ENCODE measurements at regions not wholly inside any gene's neighbourhood (a gene's known extent, or its start where the extent isn't known, plus 50 kb on each side); places are given as distances from the start of the nearest gene placed in this dataset.
"Not testable (repeated sequence)": the region's sequence is repeated elsewhere in the genome, so short reads cannot be mapped to it uniquely, and the experiment has no call there.

DNA sequence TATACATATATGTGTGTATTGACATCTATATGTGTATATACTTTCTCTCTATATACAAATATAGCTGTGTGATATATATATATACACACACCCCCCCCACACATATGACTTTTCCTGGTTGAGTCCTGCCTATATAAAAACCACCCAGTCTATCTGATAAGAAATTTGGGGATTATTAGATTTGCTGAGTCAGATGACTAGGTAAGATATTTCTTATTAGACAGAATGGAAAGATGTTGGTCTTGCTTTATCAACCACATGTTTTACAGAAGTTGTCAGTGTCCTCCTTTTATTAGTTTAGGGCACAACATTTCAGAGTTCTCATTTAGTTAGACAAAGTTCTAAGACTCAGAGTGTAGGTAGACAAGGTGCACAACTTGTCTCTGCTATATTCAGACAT, 953.3 kb downstream of the METTL15 start:
- no peak overlapping the region for H3K14ac ChIP-seq (ENCODE audit: low read length)
- H2BK5ac ChIP-seq (ENCODE audit: low read depth, low read length, poor library complexity) = no peak overlapping the region
- H3K27me3 ChIP-seq (ENCODE audit: insufficient read depth, low read length) = no peaks in the 10 kb centered on the region
- no peak overlapping the region for H3K4me2 ChIP-seq (ENCODE audit: low read length)
- H4K12ac ChIP-seq (ENCODE audit: low read depth, low read length) = no peak overlapping the region
- H3K23ac ChIP-seq (ENCODE audit: low read length) = no peak overlapping the region
- H3K27ac ChIP-seq (ENCODE audit: low read depth, low read length) = no peak overlapping the region
- H3K79me2 ChIP-seq (ENCODE audit: control insufficient read depth, insufficient read depth, low read length, poor library complexity) = no peaks in the 10 kb centered on the region
- no peak overlapping the region for H4K8ac ChIP-seq (ENCODE audit: low read depth, low read length)
- H3K4me1 ChIP-seq (ENCODE audit: control insufficient read depth in 1 of 2, insufficient read depth in 2 of 2, low read length in 2 of 2) = no peaks in the 10 kb centered on the region
- no peak overlapping the region for H3K4ac ChIP-seq (ENCODE audit: low read depth, low read length)
- H3K36me3 ChIP-seq (ENCODE audit: control insufficient read depth in 1 of 2, insufficient read depth in 2 of 2, low read length in 2 of 2) = no peaks in the 10 kb centered on the region
- peaks cover 2% of the 10 kb centered on the region for H3K9me3 ChIP-seq (ENCODE audit: insufficient read depth, low read depth, low read length)
- H4K91ac ChIP-seq (ENCODE audit: low read depth, low read length) = no peak overlapping the region
- H2BK12ac ChIP-seq (ENCODE audit: low read length) = no peak overlapping the region
- no peak overlapping the region for H3K18ac ChIP-seq (ENCODE audit: low read length)
- no peaks in the 10 kb centered on the region for H3K79me1 ChIP-seq (ENCODE audit: low read length)
- H3K9ac ChIP-seq (ENCODE audit: low read length) = no peak overlapping the region
- no peak for DNase-seq
- no peak overlapping the region for H2AK5ac ChIP-seq (ENCODE audit: low read length)
- no peak overlapping the region for H2BK120ac ChIP-seq (ENCODE audit: insufficient read depth, low read length, poor library complexity)
- H3K4me3 ChIP-seq (ENCODE audit: low read depth, low read length) = no peak overlapping the region
- H2AFZ ChIP-seq (ENCODE audit: insufficient read depth, low read length, poor library complexity) = no peak overlapping the region

- H3K23ac ChIP-seq (ENCODE audit: low read length); H3K18ac ChIP-seq (ENCODE audit: low read length); H4K12ac ChIP-seq (ENCODE audit: low read depth, low read length); H3K4ac ChIP-seq (ENCODE audit: low read depth, low read length); H2AK5ac ChIP-seq (ENCODE audit: low read length); H2BK120ac ChIP-seq (ENCODE audit: insufficient read depth, low read length, poor library complexity); H4K91ac ChIP-seq (ENCODE audit: low read depth, low read length); H2BK5ac ChIP-seq (ENCODE audit: low read depth, low read length, poor library complexity); H3K79me1 ChIP-seq (ENCODE audit: low read length); H2AFZ ChIP-seq (ENCODE audit: insufficient read depth, low read length, poor library complexity); H2BK12ac ChIP-seq (ENCODE audit: low read length); H3K9ac ChIP-seq (ENCODE audit: low read length); H3K36me3 ChIP-seq (ENCODE audit: control insufficient read depth in 1 of 2, insufficient read depth in 2 of 2, low read length in 2 of 2); DNase-seq; H3K27me3 ChIP-seq (ENCODE audit: insufficient read depth, low read length); H3K79me2 ChIP-seq (ENCODE audit: control insufficient read depth, insufficient read depth, low read length, poor library complexity); H3K9me3 ChIP-seq (ENCODE audit: insufficient read depth, low read depth, low read length); H3K4me2 ChIP-seq (ENCODE audit: low read length); H3K4me1 ChIP-seq (ENCODE audit: control insufficient read depth in 1 of 2, insufficient read depth in 2 of 2, low read length in 2 of 2); H4K8ac ChIP-seq (ENCODE audit: low read depth, low read length); H3K14ac ChIP-seq (ENCODE audit: low read length); H3K4me3 ChIP-seq (ENCODE audit: low read depth, low read length); H3K27ac ChIP-seq (ENCODE audit: low read depth, low read length): not testable (repeated sequence)
- WGBS (ENCODE audit: extremely low coverage, insufficient coverage, insufficient read length) = no CpG with 5 or more reads among the region's 2 CpGs
Observed at GRCh38 chr11:29056487-29056886, 948.3 kb downstream of the METTL15 start.

DNA sequence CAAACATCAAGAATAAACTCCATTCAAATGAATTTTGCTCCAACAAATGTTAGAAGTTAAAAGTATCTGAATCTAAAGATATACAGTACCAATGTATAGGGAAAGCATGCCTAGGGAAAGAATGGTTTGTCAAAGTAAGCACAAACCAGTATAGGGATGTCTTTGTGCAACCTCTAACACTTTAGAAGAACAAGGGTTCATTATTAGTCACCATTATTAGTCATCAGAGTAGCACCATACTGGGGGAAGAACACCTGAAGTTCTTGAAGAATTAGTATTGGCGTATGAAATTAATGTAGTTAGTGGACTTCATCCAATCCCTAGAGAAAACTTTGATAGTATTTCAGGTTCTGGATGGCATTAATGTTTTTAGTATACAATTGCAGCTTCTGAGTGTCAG, 943.7 kb downstream of the METTL15 start:
- Histone ChIP-seq H3K4me3 (ENCODE audit: low read depth, low read length) (no peak overlapping the region), H3K9me3 (ENCODE audit: insufficient read depth, low read depth, low read length) (peaks cover 3% of the 10 kb centered on the region), H4K91ac (ENCODE audit: low read depth, low read length) (no peak overlapping the region), H4K12ac (ENCODE audit: low read depth, low read length) (no peak overlapping the region), H3K79me1 (ENCODE audit: low read length) (no peaks in the 10 kb centered on the region), H3K14ac (ENCODE audit: low read length) (no peak overlapping the region), H3K4me2 (ENCODE audit: low read length) (no peak overlapping the region), H2AFZ (ENCODE audit: insufficient read depth, low read length, poor library complexity) (no peak overlapping the region), H2AK5ac (ENCODE audit: low read length) (no peak overlapping the region), H3K27ac (ENCODE audit: low read depth, low read length) (no peak overlapping the region), H2BK120ac (ENCODE audit: insufficient read depth, low read length, poor library complexity) (no peak overlapping the region), H3K9ac (ENCODE audit: low read length) (no peak overlapping the region), H3K23ac (ENCODE audit: low read length) (no peak overlapping the region), H4K8ac (ENCODE audit: low read depth, low read length) (no peak overlapping the region), H2BK12ac (ENCODE audit: low read length) (no peak overlapping the region), H3K79me2 (ENCODE audit: control insufficient read depth, insufficient read depth, low read length, poor library complexity) (no peaks in the 10 kb centered on the region), H3K4ac (ENCODE audit: low read depth, low read length) (no peak overlapping the region), H3K4me1 (ENCODE audit: control insufficient read depth in 1 of 2, insufficient read depth in 2 of 2, low read length in 2 of 2) (no peaks in the 10 kb centered on the region), H3K18ac (ENCODE audit: low read length) (no peak overlapping the region), H3K36me3 (ENCODE audit: control insufficient read depth in 1 of 2, insufficient read depth in 2 of 2, low read length in 2 of 2) (no peaks in the 10 kb centered on the region), H2BK5ac (ENCODE audit: low read depth, low read length, poor library complexity) (no peak overlapping the region), H3K27me3 (ENCODE audit: insufficient read depth, low read length) (no peaks in the 10 kb centered on the region)
- no peak for DNase-seq
- no CpG with 5 or more reads among the region's 1 CpG for WGBS (ENCODE audit: extremely low coverage, insufficient coverage, insufficient read length)

DNA sequence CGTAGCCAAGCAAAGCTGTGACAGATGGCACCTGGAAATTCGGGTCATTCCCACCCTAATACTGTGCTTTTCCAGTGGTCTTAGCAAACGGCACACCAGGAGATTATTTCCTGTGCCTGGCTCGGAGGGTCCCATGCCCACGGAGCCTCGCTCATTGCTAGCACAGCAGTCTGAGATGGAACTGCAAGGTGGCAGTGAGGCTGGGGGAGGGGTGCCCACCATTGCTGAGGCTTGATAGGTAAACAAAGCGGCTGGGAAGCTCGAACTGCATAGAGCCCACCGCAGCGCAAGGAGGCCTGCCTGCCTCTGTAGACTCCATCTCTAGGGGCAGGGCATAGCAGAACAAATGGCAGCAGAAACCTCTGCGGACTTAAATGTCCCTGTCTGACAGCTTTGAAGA, 942.8 kb downstream of the METTL15 start:
- not testable (repeated sequence) for H3K27ac ChIP-seq (ENCODE audit: low read depth, low read length); H3K18ac ChIP-seq (ENCODE audit: low read length); H3K36me3 ChIP-seq (ENCODE audit: control insufficient read depth in 1 of 2, insufficient read depth in 2 of 2, low read length in 2 of 2); H3K9me3 ChIP-seq (ENCODE audit: insufficient read depth, low read depth, low read length); H2BK5ac ChIP-seq (ENCODE audit: low read depth, low read length, poor library complexity); H2BK120ac ChIP-seq (ENCODE audit: insufficient read depth, low read length, poor library complexity); H4K91ac ChIP-seq (ENCODE audit: low read depth, low read length); H3K79me1 ChIP-seq (ENCODE audit: low read length); H3K79me2 ChIP-seq (ENCODE audit: control insufficient read depth, insufficient read depth, low read length, poor library complexity); H3K27me3 ChIP-seq (ENCODE audit: insufficient read depth, low read length); H3K4ac ChIP-seq (ENCODE audit: low read depth, low read length); H3K4me1 ChIP-seq (ENCODE audit: control insufficient read depth in 1 of 2, insufficient read depth in 2 of 2, low read length in 2 of 2); H3K4me2 ChIP-seq (ENCODE audit: low read length); H4K12ac ChIP-seq (ENCODE audit: low read depth, low read length); H3K14ac ChIP-seq (ENCODE audit: low read length); H4K8ac ChIP-seq (ENCODE audit: low read depth, low read length); DNase-seq; H3K23ac ChIP-seq (ENCODE audit: low read length); H2AFZ ChIP-seq (ENCODE audit: insufficient read depth, low read length, poor library complexity); H3K4me3 ChIP-seq (ENCODE audit: low read depth, low read length); H3K9ac ChIP-seq (ENCODE audit: low read length); H2AK5ac ChIP-seq (ENCODE audit: low read length); H2BK12ac ChIP-seq (ENCODE audit: low read length)
- no CpG with 5 or more reads among the region's 11 CpGs for WGBS (ENCODE audit: extremely low coverage, insufficient coverage, insufficient read length)

DNA sequence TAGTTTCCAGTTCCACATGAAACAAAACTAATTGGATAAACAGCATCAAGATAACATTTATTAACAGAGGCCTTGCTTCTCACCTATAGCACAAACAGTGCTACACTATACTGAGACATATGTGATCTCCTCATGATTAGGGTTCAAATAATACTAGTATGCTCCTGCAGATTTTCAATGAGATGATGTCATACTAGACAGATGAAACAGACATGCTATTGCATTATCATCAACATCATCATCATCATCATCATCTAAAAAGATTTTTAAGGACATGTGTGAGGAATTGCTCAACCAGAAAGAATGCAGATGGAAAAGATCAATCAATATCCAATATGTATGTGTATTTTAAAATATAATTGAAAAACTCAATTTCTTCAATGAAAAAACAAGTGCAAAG, 932.3 kb downstream of the METTL15 start:
- H4K91ac ChIP-seq (ENCODE audit: low read depth, low read length) = no peak overlapping the region
- H3K4me3 ChIP-seq (ENCODE audit: low read depth, low read length) = no peak overlapping the region
- no peak overlapping the region for H2BK12ac ChIP-seq (ENCODE audit: low read length)

More for the DNA sequence above, 932.3 kb downstream of the METTL15 start:
- no peak overlapping the region for H3K23ac ChIP-seq (ENCODE audit: low read length)
- no peaks in the 10 kb centered on the region for H3K9me3 ChIP-seq (ENCODE audit: insufficient read depth, low read depth, low read length)
- no peak overlapping the region for H3K27ac ChIP-seq (ENCODE audit: low read depth, low read length)
- no peak overlapping the region for H2BK120ac ChIP-seq (ENCODE audit: insufficient read depth, low read length, poor library complexity)
- H2AFZ ChIP-seq (ENCODE audit: insufficient read depth, low read length, poor library complexity) = no peak overlapping the region
- H3K79me1 ChIP-seq (ENCODE audit: low read length) = no peaks in the 10 kb centered on the region
- no peak overlapping the region for H4K8ac ChIP-seq (ENCODE audit: low read depth, low read length)
- no peaks in the 10 kb centered on the region for H3K79me2 ChIP-seq (ENCODE audit: control insufficient read depth, insufficient read depth, low read length, poor library complexity)
- H2AK5ac ChIP-seq (ENCODE audit: low read length) = no peak overlapping the region
- no peak overlapping the region for H3K9ac ChIP-seq (ENCODE audit: low read length)
- no peak overlapping the region for H3K4me2 ChIP-seq (ENCODE audit: low read length)
- H3K18ac ChIP-seq (ENCODE audit: low read length) = no peak overlapping the region
- H3K4me1 ChIP-seq (ENCODE audit: control insufficient read depth in 1 of 2, insufficient read depth in 2 of 2, low read length in 2 of 2) = no peaks in the 10 kb centered on the region
- H2BK5ac ChIP-seq (ENCODE audit: low read depth, low read length, poor library complexity) = no peak overlapping the region
- H3K14ac ChIP-seq (ENCODE audit: low read length) = no peak overlapping the region
- no peak overlapping the region for H3K4ac ChIP-seq (ENCODE audit: low read depth, low read length)
- no peak for DNase-seq
- H3K27me3 ChIP-seq (ENCODE audit: insufficient read depth, low read length) = no peaks in the 10 kb centered on the region
- no peaks in the 10 kb centered on the region for H3K36me3 ChIP-seq (ENCODE audit: control insufficient read depth in 1 of 2, insufficient read depth in 2 of 2, low read length in 2 of 2)
- H4K12ac ChIP-seq (ENCODE audit: low read depth, low read length) = no peak overlapping the region

Data from trophoblast cell (in vitro differentiated cells and primary cell).